IMR-90 (cell line): ENCODE measurements at regions not wholly inside any gene's neighbourhood (a gene's known extent, or its start where the extent isn't known, plus 50 kb on each side); places are given as distances from the start of the nearest gene placed in this dataset.

Source experiments
- ATAC-seq: fragments of 200-7000 bp; cut with Tn5 transposase; 2 replicates; pipeline ENCODE4 v1.9.1; 2020; ENCODE audit warnings: low read depth, mild to moderate bottlenecking, moderate library complexity
- BruUV-seq: library from RNA; stranded (reverse); fragments of 400-500 nt; replicated peaks from 2 replicates; lab custom pipeline; 2021; lab: Mats Ljungman, UMichigan
- CTCF ChIA-PET: fragments of 300-600 bp; formaldehyde crosslinking; extraction: SDS; loops from one replicate; lab custom pipeline; 2021; ENCODE audit warnings: antibody characterized with exemption; lab: Yijun Ruan, JAX
- POLR2A ChIA-PET: fragments of 300-600 bp; sonication (Branson Sonifier 250); formaldehyde crosslinking; loops from one replicate; lab custom pipeline; 2022; ENCODE audit warnings: antibody characterized with exemption; ENCODE audit not compliant: unreplicated experiment; lab: Charles Lee
- DNase-seq: peaks from one replicate; pipeline ENCODE4 v3.0.0; 2013
- H2AFZ ChIP-seq: replicated peaks from 2 replicates; pipeline ENCODE3; 2013; ENCODE audit warnings: low read length, mild to moderate bottlenecking; ENCODE audit not compliant: poor library complexity
- H2AK5ac ChIP-seq: 2 replicates; pipeline ENCODE4 v1.6.1; 2013; ENCODE audit warnings: low read depth, low read length, inconsistent platforms
- H2AK9ac ChIP-seq: replicated peaks from 2 replicates; pipeline ENCODE3; 2013; ENCODE audit warnings: mild to moderate bottlenecking, low read depth, low read length, moderate library complexity; ENCODE audit not compliant: poor library complexity
- H2BK120ac ChIP-seq: 2 replicates; pipeline ENCODE4 v1.6.1; 2013; ENCODE audit warnings: low read depth, low read length, inconsistent platforms
- H2BK15ac ChIP-seq: 3 replicates; pipeline ENCODE4 v1.6.1; 2013; ENCODE audit warnings: low read depth, low read length, inconsistent platforms
- H2BK20ac ChIP-seq: 2 replicates; pipeline ENCODE4 v1.6.1; 2013; ENCODE audit warnings: low read depth, mild to moderate bottlenecking, inconsistent platforms, low read length, moderate library complexity
- H2BK5ac ChIP-seq: 2 replicates; pipeline ENCODE4 v1.6.1; 2013; ENCODE audit warnings: mild to moderate bottlenecking, low read depth, low read length, inconsistent platforms; ENCODE audit not compliant: poor library complexity, severe bottlenecking
- H3K14ac ChIP-seq: replicated peaks from 2 replicates; pipeline ENCODE4 v1.6.1; 2013; ENCODE audit warnings: low read depth, low read length, inconsistent platforms
- H3K18ac ChIP-seq: 2 replicates; pipeline ENCODE4 v1.6.1; 2013; ENCODE audit warnings: low read depth, low read length, control low read depth
- H3K23ac ChIP-seq: 2 replicates; pipeline ENCODE4 v1.6.1; 2013; ENCODE audit warnings: low read depth, low read length, inconsistent platforms
- H3K27ac ChIP-seq: 2 replicates; pipeline ENCODE4 v1.5.1; 2013; ENCODE audit warnings: mild to moderate bottlenecking, control low read depth, low read length; ENCODE audit not compliant: insufficient read depth
- H3K27me3 ChIP-seq: 2 replicates; pipeline ENCODE4 v1.6.1; 2013; ENCODE audit warnings: low read length; ENCODE audit not compliant: control insufficient read depth, insufficient read depth
- H3K36me3 ChIP-seq: 2 replicates; pipeline ENCODE4 v1.6.1; 2013; ENCODE audit warnings: low read length, mixed read lengths; ENCODE audit not compliant: control insufficient read depth, insufficient read depth
- H3K4ac ChIP-seq: 2 replicates; pipeline ENCODE4 v1.6.1; 2013; ENCODE audit warnings: low read depth, low read length, inconsistent platforms
- H3K4me1 ChIP-seq: 2 replicates; pipeline ENCODE4 v1.6.1; 2013; ENCODE audit warnings: low read length, mixed read lengths; ENCODE audit not compliant: control insufficient read depth, insufficient read depth
- H3K4me2 ChIP-seq: 2 replicates; pipeline ENCODE4 v1.6.1; 2013; ENCODE audit warnings: low read depth, mild to moderate bottlenecking, control low read depth, low read length, moderate library complexity
- H3K4me3 ChIP-seq: 2 replicates; pipeline ENCODE4 v1.5.1; 2013; ENCODE audit warnings: low read depth, mild to moderate bottlenecking, control low read depth, low read length, moderate library complexity; ENCODE audit not compliant: insufficient read depth
- H3K56ac ChIP-seq: 2 replicates; pipeline ENCODE4 v1.6.1; 2013; ENCODE audit warnings: low read length, inconsistent platforms; ENCODE audit not compliant: insufficient read depth; ENCODE audit errors: extremely low read depth
- H3K79me1 ChIP-seq, 2 experiments: 2 replicates each; pipeline ENCODE4 v1.6.1; 2013; ENCODE audit warnings: low read length in 2 of 2, inconsistent platforms in 1 of 2, low read depth in 1 of 2
- H3K9ac ChIP-seq: 2 replicates; pipeline ENCODE4 v1.6.1; 2013; ENCODE audit warnings: low read depth, low read length, control low read depth
- H3K9me1 ChIP-seq: 2 replicates; pipeline ENCODE4 v1.6.1; 2013; ENCODE audit warnings: low read length, inconsistent platforms; ENCODE audit not compliant: insufficient read depth
- H3K9me3 ChIP-seq: 2 replicates; pipeline ENCODE4 v1.6.1; 2013; ENCODE audit warnings: low read length; ENCODE audit not compliant: control insufficient read depth, insufficient read depth
- H4K20me1 ChIP-seq: 2 replicates; pipeline ENCODE4 v1.6.1; 2013; ENCODE audit warnings: low read length, inconsistent platforms; ENCODE audit not compliant: insufficient read depth
- H4K5ac ChIP-seq: 2 replicates; pipeline ENCODE4 v1.6.1; 2013; ENCODE audit warnings: mild to moderate bottlenecking, low read depth, low read length, control low read depth
- H4K8ac ChIP-seq, 2 experiments: 2 replicates each; pipeline ENCODE4 v1.6.1; 2013; ENCODE audit warnings: low read depth in 2 of 2, low read length in 2 of 2, control low read depth in 1 of 2, inconsistent platforms in 1 of 2
- H4K91ac ChIP-seq: 2 replicates; pipeline ENCODE4 v1.6.1; 2013; ENCODE audit warnings: low read depth, low read length, inconsistent platforms; ENCODE audit not compliant: insufficient read depth
- BHLHE40 ChIP-seq: fragments of 150-350 bp; IDR thresholded peaks from 2 replicates; pipeline ENCODE4 v1.6.1; 2016; ENCODE audit warnings: mild to moderate bottlenecking, low read depth, low read length
- CEBPB ChIP-seq: IDR thresholded peaks from 2 replicates; pipeline ENCODE4 v1.6.1; 2012; ENCODE audit warnings: low read depth, low read length, improper control_type of control experiment
- CHD1 ChIP-seq: IDR thresholded peaks from 2 replicates; pipeline ENCODE4 v1.6.1; 2012; ENCODE audit warnings: low read depth, low read length, improper control_type of control experiment
- CTCF ChIP-seq: conservative IDR thresholded peaks from 2 replicates; pipeline ENCODE4 v1.5.1; 2012; ENCODE audit warnings: mild to moderate bottlenecking, low read depth, low read length, improper control_type of control experiment
- FOS ChIP-seq: fragments of 150-350 bp; IDR thresholded peaks from 2 replicates; pipeline ENCODE4 v1.6.1; 2016; ENCODE audit warnings: low read depth, low read length
- MAFK ChIP-seq: IDR thresholded peaks from 2 replicates; pipeline ENCODE4 v1.6.1; 2012; ENCODE audit warnings: low read depth, low read length, improper control_type of control experiment
- MAZ ChIP-seq: IDR thresholded peaks from 2 replicates; pipeline ENCODE4 v1.6.1; 2012; ENCODE audit warnings: low read depth, mild to moderate bottlenecking, low read length, improper control_type of control experiment, moderate library complexity, borderline replicate concordance
- MXI1 ChIP-seq: IDR thresholded peaks from 2 replicates; pipeline ENCODE4 v1.6.1; 2012; ENCODE audit warnings: low read depth, mild to moderate bottlenecking, low read length, moderate library complexity, borderline replicate concordance
- NFE2L2 ChIP-seq: fragments of 150-350 bp; IDR thresholded peaks from 2 replicates; pipeline ENCODE4 v1.6.1; 2016; ENCODE audit warnings: low read depth, mild to moderate bottlenecking, low read length
- POLR2A ChIP-seq: IDR thresholded peaks from 2 replicates; pipeline ENCODE4 v1.6.1; 2012; ENCODE audit warnings: mild to moderate bottlenecking, low read depth, low read length
- RAD21 ChIP-seq: IDR thresholded peaks from 2 replicates; pipeline ENCODE4 v1.6.1; 2012; ENCODE audit warnings: low read length, improper control_type of control experiment
- RCOR1 ChIP-seq: IDR thresholded peaks from 2 replicates; pipeline ENCODE4 v1.6.1; 2012; ENCODE audit warnings: mild to moderate bottlenecking, low read length, improper control_type of control experiment; ENCODE audit not compliant: insufficient replicate concordance
- RFX5 ChIP-seq: IDR thresholded peaks from 2 replicates; pipeline ENCODE4 v1.8.0; 2012; ENCODE audit warnings: low read depth, mild to moderate bottlenecking, low read length, moderate library complexity
- SMC3 ChIP-seq: fragments of 150-350 bp; IDR thresholded peaks from 2 replicates; pipeline ENCODE4 v1.6.1; 2016; ENCODE audit warnings: low read depth, mild to moderate bottlenecking, antibody characterized with exemption, low read length, moderate library complexity
- USF2 ChIP-seq: fragments of 150-350 bp; IDR thresholded peaks from 2 replicates; pipeline ENCODE4 v1.6.1; 2017; ENCODE audit warnings: mild to moderate bottlenecking, antibody characterized with exemption, low read length, low read depth
- WGBS, 2 experiments: methylation state at CpG; one replicate each; pipeline versions ENCODE4 v1.1.5 to v1.1.7; 2013; ENCODE audit warnings: missing lambda C conversion rate in 2 of 2; ENCODE audit not compliant: insufficient read length in 1 of 2; ENCODE audit errors: extremely low coverage in 2 of 2; 5-methylcytosine and 5-hydroxymethylcytosine counted together
- dilution Hi-C: fragments of 300-500 bp; cut with HindIII; formaldehyde crosslinking; loops from one replicate; pipeline ENCODE4 v1.14.3; 2018; ENCODE audit warnings: low sequenced_read_pairs; ENCODE audit not compliant: unreplicated experiment
- in situ Hi-C: fragments of 300-500 bp; cut with MboI; formaldehyde crosslinking; loops from 3 replicates; pipeline ENCODE4 v1.14.3; 2019; ENCODE audit warnings: low sequenced_read_pairs, inconsistent platforms, mixed read lengths
- intact Hi-C: fragments of 100-400 bp; cut with micrococcal nuclease; formaldehyde crosslinking; loops from 2 replicates; pipeline ENCODE4 v1.10.0; 2022
- TF ChIP-seq, protein P1 (sequence below): fragments of 150-350 bp; IDR thresholded peaks from 2 replicates; pipeline ENCODE4 v1.6.1; 2016; ENCODE audit warnings: low read depth, mild to moderate bottlenecking, low read length, moderate library complexity, borderline replicate concordance

DNA sequence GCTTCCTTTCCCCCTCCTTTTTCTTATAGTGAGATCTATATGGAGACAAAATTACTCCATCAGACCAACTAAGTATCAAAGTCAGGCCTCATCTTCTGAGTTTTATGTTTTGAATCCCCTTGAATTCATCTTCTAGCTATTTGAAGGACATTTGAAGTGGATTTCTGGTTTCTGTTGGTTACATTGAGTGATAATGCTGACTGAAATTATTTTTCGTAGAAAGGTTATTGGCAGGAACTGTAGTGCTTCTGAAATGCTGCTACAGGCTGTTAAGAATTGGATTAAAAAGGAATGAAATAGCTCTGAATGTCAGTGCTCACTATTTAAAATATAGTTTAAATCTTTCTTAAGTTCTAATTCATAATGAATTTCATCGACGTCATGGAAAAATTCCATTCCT lies 361.0 kb upstream of the TMEFF2 start:
- POLR2A ChIA-PET: no interaction called here
- WGBS, 2 experiments: 20% methylated on average over 1 of the region's 3 CpGs; no CpG with 5 or more reads in 1 of the 2 experiments

More for the DNA sequence above, 361.0 kb upstream of the TMEFF2 start:
- dilution Hi-C loops: no loop called here
- Histone ChIP-seq H4K91ac (no peak overlapping the region), H3K18ac (no peak overlapping the region), H3K9me3 (no peaks in the 10 kb centered on the region; the same call in 1 of the 2 replicates), H2BK15ac (no peak overlapping the region), H3K4me2 (no peak overlapping the region), H2AK9ac (no peak overlapping the region), H2BK5ac (no peak overlapping the region), H4K8ac (no peak overlapping the region), H3K4ac (no peak overlapping the region), H2BK20ac (no peak overlapping the region), H3K36me3 (no peaks in the 10 kb centered on the region), H3K56ac (no peak overlapping the region), H3K14ac (no peak overlapping the region), H4K5ac (no peak overlapping the region), H3K4me1 (no peaks in the 10 kb centered on the region), H3K4me3 (no peak overlapping the region), H3K9ac (no peak overlapping the region), H3K79me1 (no peaks in the 10 kb centered on the region), H3K9me1 (no peaks in the 10 kb centered on the region), H3K27ac (no peak overlapping the region), H3K27me3 (no peaks in the 10 kb centered on the region), H2AK5ac (no peak overlapping the region), H2AFZ (no peak overlapping the region), H2BK120ac (no peak overlapping the region), H3K23ac (no peak overlapping the region), H4K20me1 (no peaks in the 10 kb centered on the region)
- in situ Hi-C loops: no loop called here
- intact Hi-C loops: no loop called here
- TF ChIP-seq BHLHE40 (no peak), NFE2L2 (no peak), POLR2A (no peak), RCOR1 (no peak), CTCF (no peak), MAZ (no peak), FOS (no peak), RAD21 (no peak), USF2 (no peak), CEBPB (no peak), MXI1 (no peak), MAFK (no peak), RFX5 (no peak), SMC3 (no peak), CHD1 (no peak)
- TF ChIP-seq, protein P1, sequence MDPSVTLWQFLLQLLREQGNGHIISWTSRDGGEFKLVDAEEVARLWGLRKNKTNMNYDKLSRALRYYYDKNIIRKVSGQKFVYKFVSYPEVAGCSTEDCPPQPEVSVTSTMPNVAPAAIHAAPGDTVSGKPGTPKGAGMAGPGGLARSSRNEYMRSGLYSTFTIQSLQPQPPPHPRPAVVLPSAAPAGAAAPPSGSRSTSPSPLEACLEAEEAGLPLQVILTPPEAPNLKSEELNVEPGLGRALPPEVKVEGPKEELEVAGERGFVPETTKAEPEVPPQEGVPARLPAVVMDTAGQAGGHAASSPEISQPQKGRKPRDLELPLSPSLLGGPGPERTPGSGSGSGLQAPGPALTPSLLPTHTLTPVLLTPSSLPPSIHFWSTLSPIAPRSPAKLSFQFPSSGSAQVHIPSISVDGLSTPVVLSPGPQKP: no peak
- no TSS peak for BruUV-seq
- CTCF ChIA-PET: interaction anchor here (0.7 kb wide), 1 partner anchor 1254 kb away, joined by 3 read pairs; no protein-coding TSS in a partner anchor
- ATAC-seq (no peak), DNase-seq (no peak)
